Gastroesophageal sphincter (tissue), 3 donors: ENCODE measurements at regions not wholly inside any gene's neighbourhood (a gene's known extent, or its start where the extent isn't known, plus 50 kb on each side); places are given as distances from the start of the nearest gene placed in this dataset.

Source experiments
- POLR2A ChIP-seq, 2 donors: fragments of 450-650 bp; IDR thresholded peaks; one replicate each; pipeline ENCODE4 v1.6.1; 2017; ENCODE audit warnings: antibody characterized with exemption in 2 of 2, mild to moderate bottlenecking in 2 of 2, moderate library complexity in 1 of 2
- TF ChIP-seq, protein P1 (sequence below), 4 experiments: fragments of 200-600 bp in 2 of 4; fragments of 450-650 bp in 2 of 4; sonication (generic) in 1 of 4; IDR thresholded peaks; one replicate each; pipeline ENCODE4 v1.5.1; 2017 to 2019; ENCODE audit warnings: antibody characterized with exemption in 4 of 4, mild to moderate bottlenecking in 2 of 4, moderate library complexity in 2 of 4

DNA sequence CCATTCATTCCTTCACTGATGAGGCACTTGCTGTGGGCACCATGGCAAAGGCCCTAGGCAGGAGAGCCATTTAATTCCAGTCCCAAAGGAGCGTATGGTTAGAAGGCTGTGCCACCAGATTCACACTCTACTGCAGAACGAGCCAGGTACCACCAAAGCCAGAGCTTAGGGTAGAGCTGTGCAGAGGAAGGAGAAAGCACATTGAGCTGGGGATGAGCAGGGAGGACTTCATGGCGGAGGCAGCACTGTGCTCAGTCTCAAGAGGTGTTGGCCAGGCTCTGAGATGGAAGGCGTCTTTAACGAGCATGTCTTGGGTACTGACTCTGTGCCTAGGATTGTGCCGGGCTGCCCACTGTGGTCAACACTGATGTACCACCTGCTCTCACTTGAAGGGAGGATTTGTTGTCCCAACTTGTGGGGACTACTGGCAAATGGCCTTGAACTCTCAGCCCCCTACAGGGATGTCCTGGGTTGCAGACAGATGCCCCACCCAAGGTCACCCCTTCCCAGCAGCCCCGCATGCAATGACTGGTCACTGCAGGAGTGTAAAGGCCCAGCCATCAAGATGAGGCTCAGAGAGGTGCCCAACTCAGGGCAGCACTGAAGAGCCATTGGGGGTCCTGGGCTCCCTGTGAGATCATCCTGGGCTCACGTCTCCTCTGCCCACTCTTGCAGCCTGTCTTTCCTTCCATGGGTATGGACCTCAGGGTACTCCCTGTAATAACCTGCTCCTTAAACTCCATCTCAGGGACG, 251.4 kb downstream of the GLI2 start:
- TF ChIP-seq, protein P1, sequence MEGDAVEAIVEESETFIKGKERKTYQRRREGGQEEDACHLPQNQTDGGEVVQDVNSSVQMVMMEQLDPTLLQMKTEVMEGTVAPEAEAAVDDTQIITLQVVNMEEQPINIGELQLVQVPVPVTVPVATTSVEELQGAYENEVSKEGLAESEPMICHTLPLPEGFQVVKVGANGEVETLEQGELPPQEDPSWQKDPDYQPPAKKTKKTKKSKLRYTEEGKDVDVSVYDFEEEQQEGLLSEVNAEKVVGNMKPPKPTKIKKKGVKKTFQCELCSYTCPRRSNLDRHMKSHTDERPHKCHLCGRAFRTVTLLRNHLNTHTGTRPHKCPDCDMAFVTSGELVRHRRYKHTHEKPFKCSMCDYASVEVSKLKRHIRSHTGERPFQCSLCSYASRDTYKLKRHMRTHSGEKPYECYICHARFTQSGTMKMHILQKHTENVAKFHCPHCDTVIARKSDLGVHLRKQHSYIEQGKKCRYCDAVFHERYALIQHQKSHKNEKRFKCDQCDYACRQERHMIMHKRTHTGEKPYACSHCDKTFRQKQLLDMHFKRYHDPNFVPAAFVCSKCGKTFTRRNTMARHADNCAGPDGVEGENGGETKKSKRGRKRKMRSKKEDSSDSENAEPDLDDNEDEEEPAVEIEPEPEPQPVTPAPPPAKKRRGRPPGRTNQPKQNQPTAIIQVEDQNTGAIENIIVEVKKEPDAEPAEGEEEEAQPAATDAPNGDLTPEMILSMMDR (IDR thresholded peaks at IDR 0.05): no peak
- TF ChIP-seq POLR2A (IDR thresholded peaks at IDR 0.05): no peak
